ENCODE measurements at regions not wholly inside any gene's neighbourhood (a gene's known extent, or its start where the extent isn't known, plus 50 kb on each side); places are given as distances from the start of the nearest gene placed in this dataset.
A peak's percentile ranks its signal among the peaks of the same experiment; 100 is the strongest.

GRCh38 chr2:118177318-118177717, 89.0 kb downstream of the INSIG2 start:
- DNase-seq: no peak

GRCh38 chr2:118176601-118177000, 88.3 kb downstream of the INSIG2 start:
- no peak for DNase-seq

- no peak for DNase-seq
Measured at GRCh38 chr2:118171546-118171945, 83.3 kb downstream of the INSIG2 start.

- DNase-seq: peak; percentile 8
Measured at GRCh38 chr2:118169359-118170005, 81.2 kb downstream of the INSIG2 start.

GRCh38 chr2:118168615-118169014, 80.3 kb downstream of the INSIG2 start:
- DNase-seq: no peak

GRCh38 chr2:118167026-118167425, 78.8 kb downstream of the INSIG2 start:
- DNase-seq: no peak

- no peak for DNase-seq
Measured at GRCh38 chr2:118166242-118166641, 78.0 kb downstream of the INSIG2 start.

GRCh38 chr2:118165595-118165994, 77.3 kb downstream of the INSIG2 start:
- DNase-seq: no peak

All from central memory CD4-positive, alpha-beta T cell (primary cell).